H9 (cell line): ENCODE measurements at regions not wholly inside any gene's neighbourhood (a gene's known extent, or its start where the extent isn't known, plus 50 kb on each side); places are given as distances from the start of the nearest gene placed in this dataset.

ENCODE experiments used
- DNase-seq: peaks from one replicate; pipeline ENCODE4 v3.0.0-alpha.2; 2017
- H2AFZ ChIP-seq: one replicate; pipeline ENCODE4 v1.6.1; 2013; ENCODE audit warnings: mild to moderate bottlenecking, low read length, control low read depth, moderate library complexity
- H2AK5ac ChIP-seq: 2 replicates; pipeline ENCODE4 v1.6.1; 2013; ENCODE audit warnings: low read length, control low read depth, mixed read lengths; ENCODE audit not compliant: insufficient read length
- H2BK120ac ChIP-seq: one replicate; pipeline ENCODE4 v1.6.1; 2013; ENCODE audit warnings: low read depth, mild to moderate bottlenecking, low read length, control low read depth, inconsistent platforms; ENCODE audit not compliant: poor library complexity, severe bottlenecking
- H2BK12ac ChIP-seq: 2 replicates; pipeline ENCODE4 v1.6.1; 2013; ENCODE audit warnings: low read length, control low read depth, mixed read lengths, low read depth; ENCODE audit not compliant: insufficient read length
- H2BK15ac ChIP-seq: 2 replicates; pipeline ENCODE4 v1.6.1; 2013; ENCODE audit warnings: low read depth, low read length, control low read depth
- H2BK20ac ChIP-seq: one replicate; pipeline ENCODE4 v1.6.1; 2013; ENCODE audit warnings: low read depth, mild to moderate bottlenecking, low read length, control low read depth, inconsistent platforms; ENCODE audit not compliant: poor library complexity, severe bottlenecking
- H2BK5ac ChIP-seq: 2 replicates; pipeline ENCODE4 v1.6.1; 2013; ENCODE audit warnings: low read length, control low read depth, mixed read lengths; ENCODE audit not compliant: insufficient read length
- H3K14ac ChIP-seq: 2 replicates; pipeline ENCODE4 v1.6.1; 2013; ENCODE audit warnings: low read length, control low read depth; ENCODE audit not compliant: insufficient read depth
- H3K18ac ChIP-seq: 2 replicates; pipeline ENCODE4 v1.6.1; 2013; ENCODE audit warnings: low read depth, mild to moderate bottlenecking, mixed read lengths, low read length, control low read depth; ENCODE audit not compliant: insufficient read length
- H3K23ac ChIP-seq: 2 replicates; pipeline ENCODE4 v1.6.1; 2013; ENCODE audit warnings: low read length, control low read depth, mixed read lengths, low read depth; ENCODE audit not compliant: insufficient read length
- H3K23me2 ChIP-seq: 2 replicates; pipeline ENCODE4 v1.6.1; 2013; ENCODE audit warnings: low read depth, mild to moderate bottlenecking, mixed read lengths, low read length, control low read depth; ENCODE audit not compliant: insufficient read length, poor library complexity, severe bottlenecking
- H3K27ac ChIP-seq: 2 replicates; pipeline ENCODE4 v1.5.1; 2013; ENCODE audit warnings: low read length, control low read depth, mixed read lengths, low read depth; ENCODE audit not compliant: insufficient read length
- H3K27me3 ChIP-seq: 2 replicates; pipeline ENCODE4 v1.6.1; 2013; ENCODE audit warnings: low read length, control low read depth, inconsistent platforms; ENCODE audit not compliant: insufficient read depth
- H3K4ac ChIP-seq: 2 replicates; pipeline ENCODE4 v1.6.1; 2013; ENCODE audit warnings: low read depth, mild to moderate bottlenecking, control low read depth, inconsistent platforms, low read length, moderate library complexity
- H3K4me1 ChIP-seq: 2 replicates; pipeline ENCODE4 v1.6.1; 2013; ENCODE audit warnings: low read length, control low read depth, inconsistent platforms; ENCODE audit not compliant: insufficient read depth
- H3K4me2 ChIP-seq: 2 replicates; pipeline ENCODE4 v1.6.1; 2013; ENCODE audit warnings: low read length, control low read depth, mixed read lengths; ENCODE audit not compliant: insufficient read length, insufficient read depth
- H3K56ac ChIP-seq: 2 replicates; pipeline ENCODE4 v1.6.1; 2013; ENCODE audit warnings: low read depth, mild to moderate bottlenecking, mixed read lengths, low read length, control low read depth; ENCODE audit not compliant: insufficient read length
- H3K79me1 ChIP-seq: 2 replicates; pipeline ENCODE4 v1.6.1; 2013; ENCODE audit warnings: low read depth, mild to moderate bottlenecking, moderate library complexity, low read length, control low read depth, inconsistent platforms; ENCODE audit not compliant: insufficient read depth, poor library complexity, severe bottlenecking
- H3K79me2 ChIP-seq: 2 replicates; pipeline ENCODE4 v1.6.1; 2013; ENCODE audit warnings: low read length, control low read depth, inconsistent platforms; ENCODE audit not compliant: insufficient read depth
- H3K9ac ChIP-seq: 2 replicates; pipeline ENCODE4 v1.6.1; 2013; ENCODE audit warnings: low read length, control low read depth, mixed read lengths; ENCODE audit not compliant: insufficient read length; ENCODE audit errors: extremely low read depth
- H3K9me3 ChIP-seq: one replicate; pipeline ENCODE4 v1.6.1; 2013; ENCODE audit warnings: low read depth, low read length, inconsistent platforms; ENCODE audit not compliant: control insufficient read depth
- H3T11ph ChIP-seq: one replicate; pipeline ENCODE4 v1.6.1; 2013; ENCODE audit warnings: mild to moderate bottlenecking, low read length, control low read depth, inconsistent platforms
- H4K20me1 ChIP-seq: one replicate; pipeline ENCODE4 v1.6.1; 2013; ENCODE audit not compliant: control insufficient read depth, insufficient read length, insufficient read depth
- H4K5ac ChIP-seq: 2 replicates; pipeline ENCODE4 v1.6.1; 2013; ENCODE audit warnings: low read depth, mild to moderate bottlenecking, mixed read lengths, low read length, control low read depth; ENCODE audit not compliant: insufficient read length
- H4K8ac ChIP-seq: replicated peaks from 2 replicates; pipeline ENCODE4 v1.6.1; 2013; ENCODE audit warnings: low read length, control low read depth, mixed read lengths, low read depth; ENCODE audit not compliant: insufficient read length
- H4K91ac ChIP-seq: 2 replicates; pipeline ENCODE4 v1.6.1; 2013; ENCODE audit warnings: low read depth, mild to moderate bottlenecking, moderate library complexity, mixed read lengths, low read length, control low read depth; ENCODE audit not compliant: insufficient read length
- H3K27ac Mint-ChIP-seq, 3 experiments: 2 replicates in 2 of 3; 3 replicates in 1 of 3; pipeline ENCODE4 v1.8.0; 2020 to 2021; ENCODE audit warnings: mixed read lengths in 3 of 3, mild to moderate bottlenecking in 1 of 3, moderate library complexity in 1 of 3
- H3K27me3 Mint-ChIP-seq: 2 replicates; pipeline ENCODE4 v1.8.0; 2021; ENCODE audit warnings: low read depth, mild to moderate bottlenecking, moderate library complexity, mixed read lengths
- H3K36me3 Mint-ChIP-seq, 3 experiments: 2 replicates in 2 of 3; 3 replicates in 1 of 3; pipeline ENCODE4 v1.8.0; 2020 to 2021; ENCODE audit warnings: low read depth in 3 of 3, mixed read lengths in 3 of 3; ENCODE audit not compliant: insufficient read depth in 1 of 3
- H3K4me1 Mint-ChIP-seq, 2 experiments: 2 replicates each; pipeline ENCODE4 v1.8.0; 2020; ENCODE audit warnings: mixed read lengths in 2 of 2
- H3K4me3 Mint-ChIP-seq, 2 experiments: 2 replicates in 1 of 2; 3 replicates in 1 of 2; pipeline ENCODE4 v1.8.0; 2020 to 2021; ENCODE audit warnings: mild to moderate bottlenecking in 2 of 2, mixed read lengths in 2 of 2, moderate library complexity in 1 of 2
- H3K9me3 Mint-ChIP-seq, 2 experiments: 2 replicates in 1 of 2; 3 replicates in 1 of 2; pipeline ENCODE4 v1.8.0; 2020; ENCODE audit warnings: mild to moderate bottlenecking in 2 of 2, mixed read lengths in 2 of 2, moderate library complexity in 1 of 2
- WGBS: extraction: QIAGEN DNeasy Blood & Tissue Kit; methylation state at CpG from one replicate; pipeline ENCODE4 v1.1.7; 2013; ENCODE audit warnings: missing lambda C conversion rate, low lambda C conversion rate, mixed read lengths; ENCODE audit not compliant: insufficient read length; ENCODE audit errors: extremely low coverage; 5-methylcytosine and 5-hydroxymethylcytosine counted together
- TF ChIP-seq, protein P1 (sequence below): fragments of 200-600 bp; sonication (generic); conservative IDR thresholded peaks from 3 replicates; pipeline ENCODE4 v1.8.0; 2021; ENCODE audit warnings: antibody characterized with exemption, mild to moderate bottlenecking

DNA sequence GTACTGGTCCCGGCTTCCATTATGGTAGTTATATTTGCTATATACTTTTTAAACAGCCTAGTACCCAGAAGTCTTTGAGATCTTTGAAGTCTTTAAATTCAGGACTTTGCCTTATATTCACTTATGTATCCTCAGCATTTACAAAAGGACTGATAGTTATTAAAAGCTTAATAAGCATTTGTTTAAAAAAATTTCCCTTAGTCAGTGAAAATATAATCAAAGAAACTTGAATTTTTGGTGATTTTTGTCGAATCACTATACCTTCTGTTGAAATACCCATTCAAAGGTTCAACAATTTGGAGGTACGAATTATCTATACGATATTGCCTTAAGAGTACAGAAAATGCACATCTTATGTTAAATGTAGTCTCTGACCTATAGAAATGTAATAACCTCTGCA, 721.4 kb downstream of the NSUN3 start:
- H3K23ac ChIP-seq, result no peak overlapping the region
- H3K79me2 ChIP-seq, result no peaks in the 10 kb centered on the region
- H2AK5ac ChIP-seq, result no peak overlapping the region
- no peak overlapping the region for H2BK15ac ChIP-seq
- no peaks in the 10 kb centered on the region for H3K27me3 Mint-ChIP-seq
- no peak overlapping the region for H3K9ac ChIP-seq
- TF ChIP-seq, protein P1, sequence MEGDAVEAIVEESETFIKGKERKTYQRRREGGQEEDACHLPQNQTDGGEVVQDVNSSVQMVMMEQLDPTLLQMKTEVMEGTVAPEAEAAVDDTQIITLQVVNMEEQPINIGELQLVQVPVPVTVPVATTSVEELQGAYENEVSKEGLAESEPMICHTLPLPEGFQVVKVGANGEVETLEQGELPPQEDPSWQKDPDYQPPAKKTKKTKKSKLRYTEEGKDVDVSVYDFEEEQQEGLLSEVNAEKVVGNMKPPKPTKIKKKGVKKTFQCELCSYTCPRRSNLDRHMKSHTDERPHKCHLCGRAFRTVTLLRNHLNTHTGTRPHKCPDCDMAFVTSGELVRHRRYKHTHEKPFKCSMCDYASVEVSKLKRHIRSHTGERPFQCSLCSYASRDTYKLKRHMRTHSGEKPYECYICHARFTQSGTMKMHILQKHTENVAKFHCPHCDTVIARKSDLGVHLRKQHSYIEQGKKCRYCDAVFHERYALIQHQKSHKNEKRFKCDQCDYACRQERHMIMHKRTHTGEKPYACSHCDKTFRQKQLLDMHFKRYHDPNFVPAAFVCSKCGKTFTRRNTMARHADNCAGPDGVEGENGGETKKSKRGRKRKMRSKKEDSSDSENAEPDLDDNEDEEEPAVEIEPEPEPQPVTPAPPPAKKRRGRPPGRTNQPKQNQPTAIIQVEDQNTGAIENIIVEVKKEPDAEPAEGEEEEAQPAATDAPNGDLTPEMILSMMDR, result no peak
- H3K36me3 Mint-ChIP-seq, result no peaks in the 10 kb centered on the region
- no peaks in the 10 kb centered on the region for H3K4me1 Mint-ChIP-seq
- H2BK20ac ChIP-seq, result no peak overlapping the region
- H2BK120ac ChIP-seq, result no peak overlapping the region
- no peak overlapping the region for H3K56ac ChIP-seq
- H4K5ac ChIP-seq, result no peak overlapping the region
- H3K4me3 Mint-ChIP-seq, result no peak overlapping the region
- no peak overlapping the region for H2BK5ac ChIP-seq
- H3K18ac ChIP-seq, result no peak overlapping the region
- H3K4ac ChIP-seq, result no peak overlapping the region
- H4K20me1 ChIP-seq, result no peaks in the 10 kb centered on the region
- H3K9me3 Mint-ChIP-seq, result no peaks in the 10 kb centered on the region
- no peaks in the 10 kb centered on the region for H3K9me3 ChIP-seq
- H4K91ac ChIP-seq, result no peak overlapping the region
- no peak overlapping the region for H4K8ac ChIP-seq
- no peak overlapping the region for H3K27ac ChIP-seq
- H3K23me2 ChIP-seq, result no peaks in the 10 kb centered on the region
- no peak overlapping the region for H3K4me2 ChIP-seq
- no peaks in the 10 kb centered on the region for H3K27me3 ChIP-seq
- WGBS, result no CpG with 5 or more reads among the region's 4 CpGs
- H2BK12ac ChIP-seq, result no peak overlapping the region
- H3T11ph ChIP-seq, result no peak overlapping the region
- no peaks in the 10 kb centered on the region for H3K4me1 ChIP-seq
- no peaks in the 10 kb centered on the region for H3K79me1 ChIP-seq
- H3K14ac ChIP-seq, result no peak overlapping the region
- no peak overlapping the region for H3K27ac Mint-ChIP-seq
- no peak for DNase-seq
- no peak overlapping the region for H2AFZ ChIP-seq
